ENCODE measurements at regions not wholly inside any gene's neighbourhood (a gene's known extent, or its start where the extent isn't known, plus 50 kb on each side); places are given as distances from the start of the nearest gene placed in this dataset.

GRCh38 chr3:82521657-82522056 lies 760.2 kb upstream of the GBE1 start:
- no peak for TF ChIP-seq CTCF (IDR thresholded peaks at IDR 0.05)
- no peak for TF ChIP-seq EP300 (IDR thresholded peaks at IDR 0.05)
- no peak for TF ChIP-seq POLR2A (IDR thresholded peaks at IDR 0.05)

All from upper lobe of left lung (tissue), 4 donors.